Astrocyte (in vitro differentiated cells and primary cell): ENCODE measurements at regions not wholly inside any gene's neighbourhood (a gene's known extent, or its start where the extent isn't known, plus 50 kb on each side); places are given as distances from the start of the nearest gene placed in this dataset.

Experiments
- EZH2 ChIP-seq: IDR thresholded peaks from 2 replicates; pipeline ENCODE4 v1.6.1; 2012; ENCODE audit warnings: mild to moderate bottlenecking, low read length, inconsistent platforms; ENCODE audit not compliant: insufficient read depth
- TF ChIP-seq, protein P1 (sequence below): IDR thresholded peaks from 2 replicates; pipeline ENCODE4 v1.5.1; 2011; ENCODE audit warnings: low read depth, mild to moderate bottlenecking, inconsistent platforms, low read length, moderate library complexity; ENCODE audit not compliant: insufficient read depth

DNA sequence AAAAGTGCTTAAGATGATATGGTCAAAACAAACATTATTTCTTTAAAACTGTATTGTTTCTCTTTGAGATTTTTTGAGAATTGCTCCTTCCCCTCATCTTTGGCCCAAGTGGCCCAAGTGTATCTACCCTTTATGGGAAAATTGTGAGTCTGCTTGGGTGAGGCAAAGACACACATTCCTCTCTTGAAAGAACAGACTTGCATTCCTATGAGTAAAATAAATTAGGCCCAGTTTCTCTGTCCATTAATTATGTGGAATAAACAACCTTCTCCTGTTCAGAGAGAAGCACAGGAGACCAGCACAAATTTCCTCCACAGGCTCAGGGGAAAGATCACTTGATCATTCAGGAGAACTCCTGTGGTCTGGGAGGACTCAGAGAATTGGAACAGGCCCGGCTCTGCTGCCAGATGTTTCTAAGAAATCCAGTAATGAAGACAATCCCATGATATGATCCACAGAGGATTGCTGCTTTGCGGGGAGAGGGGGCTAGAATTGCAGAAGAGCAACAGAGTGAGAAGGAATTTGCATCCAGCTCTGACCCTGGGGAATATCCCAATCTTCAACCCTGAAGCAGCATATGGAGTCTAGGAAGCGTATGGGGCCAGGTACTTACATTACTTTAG, 53.8 kb upstream of the BOC start:
- TF ChIP-seq, protein P1, sequence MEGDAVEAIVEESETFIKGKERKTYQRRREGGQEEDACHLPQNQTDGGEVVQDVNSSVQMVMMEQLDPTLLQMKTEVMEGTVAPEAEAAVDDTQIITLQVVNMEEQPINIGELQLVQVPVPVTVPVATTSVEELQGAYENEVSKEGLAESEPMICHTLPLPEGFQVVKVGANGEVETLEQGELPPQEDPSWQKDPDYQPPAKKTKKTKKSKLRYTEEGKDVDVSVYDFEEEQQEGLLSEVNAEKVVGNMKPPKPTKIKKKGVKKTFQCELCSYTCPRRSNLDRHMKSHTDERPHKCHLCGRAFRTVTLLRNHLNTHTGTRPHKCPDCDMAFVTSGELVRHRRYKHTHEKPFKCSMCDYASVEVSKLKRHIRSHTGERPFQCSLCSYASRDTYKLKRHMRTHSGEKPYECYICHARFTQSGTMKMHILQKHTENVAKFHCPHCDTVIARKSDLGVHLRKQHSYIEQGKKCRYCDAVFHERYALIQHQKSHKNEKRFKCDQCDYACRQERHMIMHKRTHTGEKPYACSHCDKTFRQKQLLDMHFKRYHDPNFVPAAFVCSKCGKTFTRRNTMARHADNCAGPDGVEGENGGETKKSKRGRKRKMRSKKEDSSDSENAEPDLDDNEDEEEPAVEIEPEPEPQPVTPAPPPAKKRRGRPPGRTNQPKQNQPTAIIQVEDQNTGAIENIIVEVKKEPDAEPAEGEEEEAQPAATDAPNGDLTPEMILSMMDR: no peak
- TF ChIP-seq EZH2: no peak
